Renal pelvis (tissue), 1 donor: ENCODE measurements at regions not wholly inside any gene's neighbourhood (a gene's known extent, or its start where the extent isn't known, plus 50 kb on each side); places are given as distances from the start of the nearest gene placed in this dataset.

ENCODE experiments used
- DNase-seq: peaks from one replicate; pipeline ENCODE4 v3.0.0-alpha.2; 2013

DNA sequence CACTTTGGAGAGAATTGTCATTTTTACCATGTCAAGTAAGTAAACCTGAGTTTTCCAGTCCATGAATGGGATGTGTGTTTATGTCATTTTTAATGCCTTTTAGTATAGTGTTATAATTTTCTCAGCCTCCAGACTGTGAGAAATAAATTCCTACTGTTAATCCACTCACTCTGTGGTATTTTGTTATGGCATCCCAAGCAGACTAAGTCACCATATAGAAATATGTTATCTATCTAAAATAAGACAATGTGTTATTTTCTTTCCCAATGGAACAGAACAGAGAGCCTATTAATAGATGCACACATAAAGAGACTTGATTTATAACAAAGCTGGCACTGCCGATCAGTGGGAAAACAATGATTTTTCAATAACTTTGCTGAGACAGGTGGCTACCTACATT, 70.2 kb upstream of the SLC4A11 start:
- DNase-seq: no peak

- DNase-seq: no peak
Measured at GRCh38 chr20:3307725-3308124, 68.7 kb upstream of the SLC4A11 start.

DNA sequence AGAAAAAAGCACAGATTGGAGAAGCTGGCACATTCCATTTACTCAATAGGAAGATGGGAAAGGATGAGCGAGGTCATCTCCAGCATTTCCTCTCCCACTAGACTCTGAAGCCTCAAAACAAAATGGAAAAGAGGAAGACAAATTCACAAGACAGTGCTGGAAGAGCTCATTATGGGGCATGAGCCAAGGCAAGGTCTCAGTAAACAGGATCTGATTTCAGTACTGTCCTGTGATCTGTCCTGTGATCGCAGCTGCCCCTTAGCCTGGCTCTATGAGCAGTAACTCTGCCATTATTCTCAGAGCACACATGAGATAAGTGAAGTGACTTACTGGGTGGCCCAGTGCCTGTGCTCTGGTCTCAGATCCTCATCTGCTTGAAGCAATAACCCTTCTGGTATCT, 68.1 kb upstream of the SLC4A11 start:
- DNase-seq: no peak

DNA sequence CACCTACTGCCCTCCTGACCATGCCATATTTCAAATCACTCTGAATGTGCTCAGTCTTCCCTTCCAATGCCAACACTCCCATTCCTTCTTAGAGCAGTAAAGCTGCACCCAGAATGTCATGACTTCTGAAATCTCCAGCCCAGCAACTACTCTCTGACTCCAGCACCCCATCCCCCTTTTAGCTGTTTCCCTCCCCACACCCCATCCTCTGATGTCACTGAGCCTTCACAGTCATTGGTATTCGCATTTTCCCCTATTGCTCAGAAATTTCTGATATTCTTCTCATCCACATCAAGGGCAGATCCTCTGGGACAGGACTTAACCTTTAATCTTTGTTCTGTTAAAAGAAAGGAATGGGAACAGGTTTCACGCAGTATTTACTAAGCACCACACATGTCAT, 67.1 kb upstream of the SLC4A11 start:
- no peak for DNase-seq

- no peak for DNase-seq
Measured at GRCh38 chr20:3304456-3304855, 65.5 kb upstream of the SLC4A11 start.

GRCh38 chr20:3297079-3297378, 58.0 kb upstream of the SLC4A11 start:
- no peak for DNase-seq

DNA sequence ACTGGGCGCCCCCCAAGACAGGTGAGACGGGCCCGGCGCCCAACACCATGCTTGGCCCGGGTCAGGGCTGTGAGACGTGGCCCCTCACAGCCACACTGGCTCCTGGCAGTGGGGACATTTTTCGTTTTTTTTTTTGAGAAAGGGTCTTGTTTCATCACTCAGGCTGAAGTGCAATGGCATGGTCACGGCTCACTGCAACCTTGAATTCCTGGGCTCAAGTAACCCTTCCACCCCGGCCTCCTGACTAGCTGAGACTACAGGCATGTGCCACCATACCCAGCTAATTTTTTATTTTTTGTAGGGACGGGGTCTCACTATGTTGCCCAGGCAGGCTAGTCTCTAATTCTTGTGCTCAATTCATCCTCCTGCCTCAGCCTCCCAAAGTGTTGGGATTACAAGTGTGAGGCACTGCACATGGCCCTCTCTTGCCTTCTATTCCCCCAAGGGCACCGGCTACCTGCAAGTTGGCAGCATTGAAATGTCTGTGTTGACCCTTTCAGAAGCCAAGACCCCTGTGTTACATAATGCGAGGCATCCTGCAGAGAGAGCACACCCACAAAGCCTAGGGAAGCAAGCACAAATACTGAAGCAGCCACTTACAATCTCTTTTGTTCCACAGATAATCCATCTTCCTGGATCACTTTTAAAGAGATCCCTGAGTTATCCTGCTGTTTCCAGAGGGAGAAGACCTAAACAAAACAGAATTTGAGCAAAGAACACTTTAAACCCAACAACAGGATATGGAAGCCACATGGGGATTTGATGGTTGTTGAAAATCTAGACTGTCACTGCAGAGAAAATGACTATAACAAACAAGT, 57.5 kb upstream of the SLC4A11 start:
- DNase-seq: peak; percentile 31
